PC-9 (cell line): ENCODE measurements at regions not wholly inside any gene's neighbourhood (a gene's known extent, or its start where the extent isn't known, plus 50 kb on each side); places are given as distances from the start of the nearest gene placed in this dataset.

Source experiments
- BruUV-seq: library from RNA; stranded (reverse); fragments of 400-500 nt; replicated peaks from 2 replicates; lab custom pipeline; 2021; lab: Mats Ljungman, UMichigan
- CTCF ChIA-PET: fragments of 300-600 bp; sonication (Branson Sonifier 250); formaldehyde crosslinking; loops from one replicate; lab custom pipeline; 2022; ENCODE audit warnings: antibody characterized with exemption; lab: Charles Lee
- POLR2A ChIA-PET: fragments of 300-600 bp; sonication (Branson Sonifier 250); formaldehyde crosslinking; loops from one replicate; lab custom pipeline; 2022; ENCODE audit warnings: antibody characterized with exemption; ENCODE audit not compliant: unreplicated experiment; lab: Charles Lee
- DNase-seq, 2 experiments: peaks; one replicate each; pipeline versions ENCODE4 v3.0.0 to v3.0.0-alpha.2; 2015 to 2022; ENCODE audit warnings: mixed read lengths in 1 of 2
- H2AFZ ChIP-seq: fragments of 200-600 bp; sonication (generic); 2 replicates; pipeline ENCODE4 v1.8.1; 2017; ENCODE audit warnings: antibody characterized with exemption
- H3F3A ChIP-seq: fragments of 200-600 bp; sonication (generic); 2 replicates; pipeline ENCODE4 v1.8.1; 2017; ENCODE audit warnings: antibody characterized with exemption, mild to moderate bottlenecking, low read depth; ENCODE audit not compliant: insufficient read depth
- H3K27ac ChIP-seq: fragments of 200-600 bp; sonication (generic); 2 replicates; pipeline ENCODE4 v1.6.1; 2016; ENCODE audit warnings: mixed run types
- H3K27me3 ChIP-seq: fragments of 200-600 bp; sonication (generic); 2 replicates; pipeline ENCODE4 v1.6.1; 2016; ENCODE audit warnings: low read depth, mixed run types; ENCODE audit not compliant: insufficient read depth
- H3K36me3 ChIP-seq: fragments of 200-600 bp; sonication (generic); 2 replicates; pipeline ENCODE4 v1.6.1; 2016; ENCODE audit warnings: low read depth, mixed run types
- H3K4me1 ChIP-seq: fragments of 200-600 bp; sonication (generic); replicated peaks from 2 replicates; pipeline ENCODE4 v1.6.1; 2016; ENCODE audit warnings: mixed run types; ENCODE audit not compliant: insufficient read depth
- H3K4me2 ChIP-seq: fragments of 200-600 bp; sonication (generic); 2 replicates; pipeline ENCODE4 v1.6.1; 2017; ENCODE audit warnings: mixed run types
- H3K4me3 ChIP-seq: fragments of 200-600 bp; sonication (generic); 2 replicates; pipeline ENCODE4 v1.6.1; 2016; ENCODE audit warnings: mixed run types
- H3K79me2 ChIP-seq: fragments of 200-600 bp; sonication (generic); 2 replicates; pipeline ENCODE4 v1.6.1; 2017; ENCODE audit warnings: low read depth, mixed run types
- H3K9me2 ChIP-seq: fragments of 200-600 bp; sonication (generic); 2 replicates; pipeline ENCODE4 v1.8.1; 2017; ENCODE audit warnings: mild to moderate bottlenecking; ENCODE audit not compliant: insufficient read depth
- H3K9me3 ChIP-seq: fragments of 200-600 bp; sonication (generic); 2 replicates; pipeline ENCODE4 v1.8.1; 2016; ENCODE audit warnings: low read depth; ENCODE audit not compliant: insufficient read depth
- H4K20me1 ChIP-seq: fragments of 200-600 bp; sonication (generic); 2 replicates; pipeline ENCODE4 v1.8.1; 2017; ENCODE audit not compliant: insufficient read depth
- CTCF ChIP-seq: fragments of 200-600 bp; sonication (generic); conservative IDR thresholded peaks from 2 replicates; pipeline ENCODE4 v1.6.1; 2017; ENCODE audit warnings: mixed run types, antibody characterized with exemption, mild to moderate bottlenecking, moderate library complexity
- EZH2 ChIP-seq: fragments of 200-600 bp; sonication (generic); IDR thresholded peaks from 2 replicates; pipeline ENCODE4 v1.8.0; 2017; ENCODE audit warnings: antibody characterized with exemption, low read depth
- intact Hi-C: fragments of 100-400 bp; cut with micrococcal nuclease; formaldehyde crosslinking; loops from one replicate; pipeline ENCODE4 v1.10.0; 2022; ENCODE audit not compliant: unreplicated experiment

GRCh38 chr6:101021504-101021903 lies 140.4 kb upstream of the ASCC3 start:
- ChIA-PET CTCF (no interaction called here), POLR2A (no interaction called here)
- Histone ChIP-seq H2AFZ (no peak overlapping the region), H4K20me1 (no peaks in the 10 kb centered on the region), H3K79me2 (no peaks in the 10 kb centered on the region), H3K27ac (no peak overlapping the region), H3K4me1 (no peaks in the 10 kb centered on the region), H3K9me3 (no peaks in the 10 kb centered on the region), H3K36me3 (no peaks in the 10 kb centered on the region), H3K9me2 (no peaks in the 10 kb centered on the region), H3K27me3 (no peaks in the 10 kb centered on the region), H3K4me2 (no peak overlapping the region), H3K4me3 (no peak overlapping the region), H3F3A (no peaks in the 10 kb centered on the region)
- TF ChIP-seq CTCF (no peak), EZH2 (no peak)
- intact Hi-C loops = no loop called here
- no TSS peak for BruUV-seq
- no peak for DNase-seq

- H3K27me3 ChIP-seq = no peaks in the 10 kb centered on the region
- H2AFZ ChIP-seq = no peak overlapping the region
- H3K4me2 ChIP-seq = no peak overlapping the region
- ChIA-PET CTCF (no interaction called here), POLR2A (no interaction called here)
- intact Hi-C loops = no loop called here
- no peak for TF ChIP-seq CTCF
- TF ChIP-seq EZH2 = no peak
- no peak overlapping the region for H3K4me3 ChIP-seq
- no peaks in the 10 kb centered on the region for H3K4me1 ChIP-seq
- peaks cover 6% of the 10 kb centered on the region; the same call in 1 of the 2 replicates for H3K9me2 ChIP-seq
- DNase-seq = no peak
- no peaks in the 10 kb centered on the region for H3K36me3 ChIP-seq
- no peaks in the 10 kb centered on the region for H4K20me1 ChIP-seq
- no peaks in the 10 kb centered on the region for H3K9me3 ChIP-seq
- H3K27ac ChIP-seq = no peak overlapping the region
- 0 out of 2 replicates have a peak, but pooled peaks cover 4% of the 10 kb centered on the region for H3F3A ChIP-seq
- BruUV-seq = no TSS peak
- H3K79me2 ChIP-seq = no peaks in the 10 kb centered on the region
Measured at GRCh38 chr6:101042966-101043365, 161.8 kb upstream of the ASCC3 start.

- Histone ChIP-seq H3K4me1 (no peaks in the 10 kb centered on the region), H3F3A (no peaks in the 10 kb centered on the region), H2AFZ (no peak overlapping the region), H3K9me2 (no peaks in the 10 kb centered on the region), H3K36me3 (no peaks in the 10 kb centered on the region), H3K9me3 (no peaks in the 10 kb centered on the region), H3K4me3 (no peak overlapping the region), H4K20me1 (no peaks in the 10 kb centered on the region), H3K27ac (no peak overlapping the region), H3K79me2 (no peaks in the 10 kb centered on the region), H3K27me3 (no peaks in the 10 kb centered on the region), H3K4me2 (no peak overlapping the region)
- no peak for DNase-seq
- TF ChIP-seq EZH2 (no peak), CTCF (no peak)
- intact Hi-C loops = no loop called here
- POLR2A ChIA-PET = no interaction called here
- CTCF ChIA-PET = no interaction called here
- no TSS peak for BruUV-seq
Measured at GRCh38 chr6:101058296-101058695, 177.2 kb upstream of the ASCC3 start.
